ENCODE measurements at regions not wholly inside any gene's neighbourhood (a gene's known extent, or its start where the extent isn't known, plus 50 kb on each side); places are given as distances from the start of the nearest gene placed in this dataset.

DNA sequence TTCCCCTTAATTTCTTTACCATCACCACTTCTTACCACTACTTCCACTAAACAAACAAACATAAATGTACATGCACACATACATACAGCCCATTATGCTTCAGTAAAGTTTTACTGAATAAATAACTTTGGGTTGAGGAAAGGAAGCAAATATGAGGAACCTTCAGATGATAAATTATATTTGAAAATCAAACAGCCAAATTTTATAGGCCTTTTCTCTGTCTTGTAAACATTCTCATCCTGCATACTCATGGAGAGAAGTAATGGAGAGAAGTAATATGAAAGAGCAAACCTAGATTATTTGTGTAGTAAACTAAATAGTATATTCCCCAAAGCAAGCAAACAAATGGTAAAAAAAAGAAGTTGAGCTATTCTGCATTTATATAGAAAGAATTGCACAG, 658.3 kb upstream of the RORB start:
- DNase-seq (ENCODE audit: low read depth): no peak
- H3K4me3 ChIP-seq (ENCODE audit: low read depth, low read length): no peak overlapping the region
- TF ChIP-seq, protein P1, sequence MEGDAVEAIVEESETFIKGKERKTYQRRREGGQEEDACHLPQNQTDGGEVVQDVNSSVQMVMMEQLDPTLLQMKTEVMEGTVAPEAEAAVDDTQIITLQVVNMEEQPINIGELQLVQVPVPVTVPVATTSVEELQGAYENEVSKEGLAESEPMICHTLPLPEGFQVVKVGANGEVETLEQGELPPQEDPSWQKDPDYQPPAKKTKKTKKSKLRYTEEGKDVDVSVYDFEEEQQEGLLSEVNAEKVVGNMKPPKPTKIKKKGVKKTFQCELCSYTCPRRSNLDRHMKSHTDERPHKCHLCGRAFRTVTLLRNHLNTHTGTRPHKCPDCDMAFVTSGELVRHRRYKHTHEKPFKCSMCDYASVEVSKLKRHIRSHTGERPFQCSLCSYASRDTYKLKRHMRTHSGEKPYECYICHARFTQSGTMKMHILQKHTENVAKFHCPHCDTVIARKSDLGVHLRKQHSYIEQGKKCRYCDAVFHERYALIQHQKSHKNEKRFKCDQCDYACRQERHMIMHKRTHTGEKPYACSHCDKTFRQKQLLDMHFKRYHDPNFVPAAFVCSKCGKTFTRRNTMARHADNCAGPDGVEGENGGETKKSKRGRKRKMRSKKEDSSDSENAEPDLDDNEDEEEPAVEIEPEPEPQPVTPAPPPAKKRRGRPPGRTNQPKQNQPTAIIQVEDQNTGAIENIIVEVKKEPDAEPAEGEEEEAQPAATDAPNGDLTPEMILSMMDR (IDR thresholded peaks at IDR 0.05; ENCODE audit: insufficient read depth, low read depth, low read length, missing control alignments): no peak

DNA sequence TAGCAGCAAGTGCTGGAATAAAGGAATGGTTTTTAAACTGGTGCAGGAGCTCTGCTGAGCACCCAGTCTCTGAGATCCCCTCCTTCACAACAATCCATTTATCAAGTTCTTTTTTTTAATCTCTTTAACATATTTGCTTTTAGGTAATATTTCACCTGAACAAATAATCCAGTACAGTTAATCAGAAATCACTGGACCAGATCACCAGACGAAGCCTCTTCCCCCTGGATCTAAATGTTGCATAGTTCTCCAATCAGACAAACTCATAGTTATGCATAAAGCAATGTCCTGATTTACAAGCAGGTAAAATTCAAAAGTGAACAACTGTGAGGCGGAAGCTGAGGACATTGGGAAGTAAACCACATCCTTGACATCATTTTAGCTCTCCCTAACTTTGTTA, 657.7 kb upstream of the RORB start:
- H3K4me3 ChIP-seq (ENCODE audit: low read depth, low read length): no peak overlapping the region
- DNase-seq (ENCODE audit: low read depth): no peak
- TF ChIP-seq, protein P1 (IDR thresholded peaks at IDR 0.05; ENCODE audit: insufficient read depth, low read depth, low read length, missing control alignments): no peak

DNA sequence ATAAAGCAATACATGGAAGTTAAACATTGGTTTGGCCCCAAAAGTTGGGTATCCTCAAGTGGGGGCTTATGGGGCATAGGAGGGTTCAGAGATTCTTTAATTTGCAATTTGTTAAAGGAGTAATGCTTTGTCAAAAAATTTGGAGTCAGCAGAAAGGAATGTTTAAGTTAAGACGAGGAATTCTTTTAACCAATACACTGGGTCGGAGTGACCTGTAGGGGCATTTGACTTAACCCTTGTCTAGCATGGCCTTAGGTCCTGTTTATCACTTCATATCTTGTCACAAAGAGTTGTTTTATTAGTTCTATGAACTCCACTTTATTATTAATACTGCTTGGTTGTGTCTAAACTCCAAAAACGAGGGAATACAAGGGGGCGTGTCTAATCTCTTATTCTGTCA, 656.1 kb upstream of the RORB start:
- TF ChIP-seq, protein P1 (IDR thresholded peaks at IDR 0.05; ENCODE audit: insufficient read depth, low read depth, low read length, missing control alignments): no peak
- DNase-seq (ENCODE audit: low read depth): no peak
- no peak overlapping the region for H3K4me3 ChIP-seq (ENCODE audit: low read depth, low read length)

DNA sequence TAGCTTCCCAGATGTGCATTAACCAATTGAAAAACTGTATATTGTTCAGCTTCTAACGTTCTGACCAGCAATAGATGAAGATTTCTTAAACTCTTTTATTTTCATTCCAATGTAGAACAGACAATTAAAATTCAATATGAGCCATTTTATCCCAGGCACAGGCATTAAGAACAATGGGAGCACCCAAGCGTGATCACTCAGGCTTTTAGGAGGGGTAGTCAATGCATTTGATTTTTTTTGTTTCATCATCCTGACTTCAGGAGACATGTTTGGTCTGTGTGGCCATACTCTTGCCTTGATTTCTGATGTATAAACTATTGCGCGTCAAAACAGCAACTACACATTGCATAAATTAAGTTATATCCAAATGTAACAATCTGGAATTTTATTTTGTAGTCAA, 653.0 kb upstream of the RORB start:
- H3K4me3 ChIP-seq (ENCODE audit: low read depth, low read length): no peak overlapping the region
- TF ChIP-seq, protein P1 (IDR thresholded peaks at IDR 0.05; ENCODE audit: insufficient read depth, low read depth, low read length, missing control alignments): no peak
- DNase-seq (ENCODE audit: low read depth): no peak

DNA sequence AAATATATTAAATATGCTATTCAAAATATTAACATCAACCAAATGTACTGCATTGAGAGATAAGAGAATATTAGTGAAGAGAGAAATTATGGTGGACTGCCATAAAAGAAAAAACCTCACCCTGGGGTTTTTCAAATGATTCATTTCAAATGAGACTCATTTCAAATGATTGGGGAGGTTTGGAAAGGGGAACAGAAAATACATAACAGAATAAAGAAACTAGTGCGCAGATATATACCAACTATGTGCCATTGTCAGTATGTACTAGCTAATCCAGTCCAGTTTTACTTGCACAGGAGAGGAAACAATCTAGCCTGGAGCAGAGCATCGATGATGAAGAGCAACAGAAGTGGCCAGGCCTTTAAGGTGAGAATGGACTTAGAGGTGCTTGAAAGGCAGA, 651.6 kb upstream of the RORB start:
- no peak overlapping the region for H3K4me3 ChIP-seq (ENCODE audit: low read depth, low read length)
- peak; percentile 2 for DNase-seq (ENCODE audit: low read depth)
- TF ChIP-seq, protein P1 (IDR thresholded peaks at IDR 0.05; ENCODE audit: insufficient read depth, low read depth, low read length, missing control alignments): no peak

DNA sequence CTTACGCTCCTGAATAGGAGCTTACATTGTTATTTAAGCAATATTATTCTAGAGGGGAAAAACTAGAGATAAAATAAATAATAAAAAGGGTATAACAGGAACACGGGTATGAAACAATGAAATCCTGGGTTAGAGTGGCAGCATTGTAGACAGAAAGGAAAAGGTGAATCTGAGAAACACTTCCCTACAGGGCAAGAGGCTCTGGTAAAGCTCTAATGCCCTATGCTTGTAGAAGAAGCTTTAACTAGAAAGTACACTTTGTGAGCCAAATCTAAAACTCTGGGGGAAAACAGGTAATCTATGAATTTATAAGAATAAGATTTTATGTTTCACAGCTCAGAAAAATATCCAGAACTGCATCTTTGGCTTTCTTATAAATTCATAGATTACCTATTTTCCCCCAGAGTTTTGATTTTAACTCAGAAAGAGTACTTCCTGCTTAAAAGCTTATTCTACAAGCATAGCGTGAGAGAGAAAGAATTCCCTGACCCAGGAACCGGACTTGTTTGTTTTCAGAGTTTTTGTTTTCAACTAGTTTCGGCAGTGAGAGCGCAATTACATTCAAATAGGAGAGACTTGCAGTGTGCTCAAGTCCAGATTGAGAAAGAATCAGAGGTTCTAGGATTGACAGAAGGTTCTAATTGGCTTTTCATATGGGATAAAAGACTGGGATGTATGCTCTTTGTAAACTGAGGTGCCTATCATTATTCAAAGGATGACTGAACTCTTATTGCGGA, 651.0 kb upstream of the RORB start:
- TF ChIP-seq, protein P1 (IDR thresholded peaks at IDR 0.05; ENCODE audit: insufficient read depth, low read depth, low read length, missing control alignments): no peak
- H3K4me3 ChIP-seq (ENCODE audit: low read depth, low read length): no peak overlapping the region
- DNase-seq (ENCODE audit: low read depth): no peak

DNA sequence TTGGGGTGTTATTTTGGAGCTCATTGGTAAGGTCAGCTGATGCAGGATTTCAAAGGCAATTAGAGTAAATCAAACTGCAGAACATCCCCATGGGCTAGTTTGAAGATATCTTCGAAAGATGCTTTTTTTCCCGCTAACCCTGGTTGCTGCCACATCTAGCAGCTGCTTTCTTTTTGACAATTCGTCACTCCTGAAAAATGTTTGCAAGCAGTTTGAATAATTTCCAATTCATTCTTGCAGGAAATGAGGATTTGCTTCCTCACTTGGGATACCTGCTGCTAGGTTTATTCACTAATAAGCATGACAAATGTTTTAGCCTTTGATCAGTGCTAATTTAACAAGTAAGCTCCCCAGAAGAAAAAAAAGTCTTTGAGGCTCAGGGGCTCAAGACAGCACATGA, 649.6 kb upstream of the RORB start:
- TF ChIP-seq, protein P1 (IDR thresholded peaks at IDR 0.05; ENCODE audit: insufficient read depth, low read depth, low read length, missing control alignments): no peak
- DNase-seq (ENCODE audit: low read depth): no peak
- H3K4me3 ChIP-seq (ENCODE audit: low read depth, low read length): no peak overlapping the region
